ENCODE measurements at regions not wholly inside any gene's neighbourhood (a gene's known extent, or its start where the extent isn't known, plus 50 kb on each side); places are given as distances from the start of the nearest gene placed in this dataset.
A peak's percentile ranks its signal among the peaks of the same experiment; 100 is the strongest.
"Not testable (repeated sequence)": the region's sequence is repeated elsewhere in the genome, so short reads cannot be mapped to it uniquely, and the experiment has no call there.

- not testable (repeated sequence) for DNase-seq (ENCODE audit: low read depth)
Measured at GRCh38 chr3:75394102-75394501, 270.0 kb upstream of the FRG2C start.

- not testable (repeated sequence) for DNase-seq (ENCODE audit: low read depth)
Measured at GRCh38 chr3:75394562-75395360, 269.4 kb upstream of the FRG2C start.

- DNase-seq (ENCODE audit: low read depth) = no peak
Measured at GRCh38 chr3:75395580-75396315, 268.4 kb upstream of the FRG2C start.

- DNase-seq (ENCODE audit: low read depth) = no peak
Measured at GRCh38 chr3:75396316-75396802, 267.8 kb upstream of the FRG2C start.

GRCh38 chr3:75397486-75397885 lies 266.6 kb upstream of the FRG2C start:
- not testable (repeated sequence) for DNase-seq (ENCODE audit: low read depth)

GRCh38 chr3:75422101-75422945 lies 241.8 kb upstream of the FRG2C start:
- not testable (repeated sequence) for DNase-seq (ENCODE audit: low read depth)

- not testable (repeated sequence) for DNase-seq (ENCODE audit: low read depth)
Measured at GRCh38 chr3:75425379-75425778, 238.7 kb upstream of the FRG2C start.

GRCh38 chr3:75427486-75427885 lies 236.6 kb upstream of the FRG2C start:
- DNase-seq (ENCODE audit: low read depth) = not testable (repeated sequence)

- DNase-seq (ENCODE audit: low read depth) = not testable (repeated sequence)
Measured at GRCh38 chr3:75427906-75428305, 236.2 kb upstream of the FRG2C start.

- DNase-seq (ENCODE audit: low read depth) = peak; percentile 21
Measured at GRCh38 chr3:75429561-75430220, 234.4 kb upstream of the FRG2C start.

GRCh38 chr3:75430406-75430805 lies 233.7 kb upstream of the FRG2C start:
- DNase-seq (ENCODE audit: low read depth) = not testable (repeated sequence)

GRCh38 chr3:75431120-75431519 lies 233.0 kb upstream of the FRG2C start:
- DNase-seq (ENCODE audit: low read depth) = not testable (repeated sequence)

- not testable (repeated sequence) for DNase-seq (ENCODE audit: low read depth)
Measured at GRCh38 chr3:75432466-75432865, 231.7 kb upstream of the FRG2C start.

GRCh38 chr3:75432885-75433284 lies 231.2 kb upstream of the FRG2C start:
- not testable (repeated sequence) for DNase-seq (ENCODE audit: low read depth)

GRCh38 chr3:75433295-75433694 lies 230.8 kb upstream of the FRG2C start:
- DNase-seq (ENCODE audit: low read depth) = not testable (repeated sequence)

- DNase-seq (ENCODE audit: low read depth) = not testable (repeated sequence)
Measured at GRCh38 chr3:75434276-75434912, 229.7 kb upstream of the FRG2C start.

- DNase-seq (ENCODE audit: low read depth) = peak; percentile 95
Measured at GRCh38 chr3:75434913-75435793, 229.0 kb upstream of the FRG2C start.

- not testable (repeated sequence) for DNase-seq (ENCODE audit: low read depth)
Measured at GRCh38 chr3:75435794-75436400, 228.2 kb upstream of the FRG2C start.

- not testable (repeated sequence) for DNase-seq (ENCODE audit: low read depth)
Measured at GRCh38 chr3:75440986-75441385, 223.1 kb upstream of the FRG2C start.
